NCI-H446 (cell line): ENCODE measurements at regions not wholly inside any gene's neighbourhood (a gene's known extent, or its start where the extent isn't known, plus 50 kb on each side); places are given as distances from the start of the nearest gene placed in this dataset.

Source experiments
- DNase-seq, 2 experiments: peaks; one replicate each; lab custom pipeline; 2025; lab: John Stamatoyannopoulos, UW

- peak; percentile 68 to 81 for DNase-seq
Observed at GRCh38 chr4:104677116-104677515, 182.4 kb upstream of the CXXC4 start.

- DNase-seq: no peak
Observed at GRCh38 chr4:104682311-104682710, 187.6 kb upstream of the CXXC4 start.

GRCh38 chr4:104693601-104694201 is 199.0 kb upstream of the CXXC4 start:
- no peak for DNase-seq

- DNase-seq: no peak
Observed at GRCh38 chr4:104716584-104716983, 221.9 kb upstream of the CXXC4 start.

- no peak for DNase-seq
Observed at GRCh38 chr4:104719539-104720230, 225.0 kb upstream of the CXXC4 start.

- DNase-seq: no peak
Observed at GRCh38 chr4:104722467-104722866, 227.8 kb upstream of the CXXC4 start.

- DNase-seq: no peak
Observed at GRCh38 chr4:104726002-104726401, 231.3 kb upstream of the CXXC4 start.

- no peak for DNase-seq
Observed at GRCh38 chr4:104727643-104728042, 232.9 kb upstream of the CXXC4 start.

- peak in 1 of 2 experiments; percentile 5 for DNase-seq
Observed at GRCh38 chr4:104728380-104729122, 233.9 kb upstream of the CXXC4 start.

GRCh38 chr4:104732766-104733165 is 238.1 kb upstream of the CXXC4 start:
- DNase-seq: no peak

- no peak for DNase-seq
Observed at GRCh38 chr4:104735174-104735573, 240.5 kb upstream of the CXXC4 start.

- DNase-seq: no peak
Observed at GRCh38 chr4:104740161-104740560, 245.5 kb upstream of the CXXC4 start.

GRCh38 chr4:104743215-104743653 is 248.5 kb upstream of the CXXC4 start:
- no peak for DNase-seq

GRCh38 chr4:104747635-104748034 is 252.9 kb upstream of the CXXC4 start:
- DNase-seq: no peak

- DNase-seq: no peak
Observed at GRCh38 chr4:104749062-104749461, 254.4 kb upstream of the CXXC4 start.

GRCh38 chr4:104750008-104750407 is 255.3 kb upstream of the CXXC4 start:
- DNase-seq: no peak

GRCh38 chr4:104751468-104751867 is 256.8 kb upstream of the CXXC4 start:
- DNase-seq: no peak

- DNase-seq: no peak
Observed at GRCh38 chr4:104752337-104752736, 257.6 kb upstream of the CXXC4 start.

GRCh38 chr4:104756837-104757236 is 262.1 kb upstream of the CXXC4 start:
- DNase-seq: no peak

GRCh38 chr4:104758574-104758973 is 263.9 kb upstream of the CXXC4 start:
- no peak for DNase-seq

GRCh38 chr4:104763554-104764222 is 269.0 kb upstream of the CXXC4 start:
- peak; percentile 25 to 62 for DNase-seq

GRCh38 chr4:104766676-104767075 is 272.0 kb upstream of the CXXC4 start:
- no peak for DNase-seq

- no peak for DNase-seq
Observed at GRCh38 chr4:104772849-104773248, 278.2 kb upstream of the CXXC4 start.
